MG63 (cell line): ENCODE measurements at regions not wholly inside any gene's neighbourhood (a gene's known extent, or its start where the extent isn't known, plus 50 kb on each side); places are given as distances from the start of the nearest gene placed in this dataset.
A peak's percentile ranks its signal among the peaks of the same experiment; 100 is the strongest.

Experiments used
- DNase-seq: peaks from one replicate; pipeline ENCODE4 v3.0.0-alpha.2; 2020
- H3K27me3 ChIP-seq: fragments of 250-450 bp; sonication (Bioruptor Pico); 2 replicates; pipeline ENCODE4 v1.5.1; 2020; ENCODE audit warnings: mild to moderate bottlenecking, moderate library complexity
- H3K36me3 ChIP-seq: fragments of 250-450 bp; sonication (Bioruptor Pico); 2 replicates; pipeline ENCODE4 v1.5.1; 2020; ENCODE audit warnings: mild to moderate bottlenecking, moderate library complexity
- H3K4me3 ChIP-seq: fragments of 250-450 bp; sonication (Bioruptor Pico); 2 replicates; pipeline ENCODE4 v1.5.1; 2020; ENCODE audit warnings: mild to moderate bottlenecking, moderate library complexity
- H3K9me3 ChIP-seq: fragments of 250-450 bp; sonication (Bioruptor Pico); 2 replicates; pipeline ENCODE4 v1.5.1; 2020; ENCODE audit warnings: mild to moderate bottlenecking, moderate library complexity

GRCh38 chr6:169078399-169079145, 175.1 kb downstream of the THBS2 start:
- Histone ChIP-seq H3K27me3 (no peaks in the 10 kb centered on the region), H3K36me3 (no peaks in the 10 kb centered on the region), H3K4me3 (no peak overlapping the region), H3K9me3 (no peaks in the 10 kb centered on the region; the same call in 1 of the 2 replicates)
- DNase-seq = no peak

- H3K4me3 ChIP-seq = no peak overlapping the region
Observed at GRCh38 chr6:169075915-169076654, 177.6 kb downstream of the THBS2 start.

GRCh38 chr6:169075211-169075914, 178.3 kb downstream of the THBS2 start:
- H3K4me3 ChIP-seq = no peak overlapping the region
- no peaks in the 10 kb centered on the region for H3K9me3 ChIP-seq
- no peaks in the 10 kb centered on the region for H3K27me3 ChIP-seq
- DNase-seq = no peak
- H3K36me3 ChIP-seq = no peaks in the 10 kb centered on the region

More at GRCh38 chr6:169075915-169076654, 177.6 kb downstream of the THBS2 start:
- Histone ChIP-seq H3K9me3 (no peaks in the 10 kb centered on the region), H3K27me3 (no peaks in the 10 kb centered on the region), H3K36me3 (no peaks in the 10 kb centered on the region)
- DNase-seq = no peak

GRCh38 chr6:169074526-169074925, 179.1 kb downstream of the THBS2 start:
- no peaks in the 10 kb centered on the region for H3K27me3 ChIP-seq
- H3K36me3 ChIP-seq = no peaks in the 10 kb centered on the region
- no peaks in the 10 kb centered on the region for H3K9me3 ChIP-seq
- peak; percentile 65 for DNase-seq
- H3K4me3 ChIP-seq = no peak overlapping the region

- no peaks in the 10 kb centered on the region; the same call in 1 of the 2 replicates for H3K36me3 ChIP-seq
- peak; percentile 81 for DNase-seq
- H3K9me3 ChIP-seq = 0 out of 2 replicates have a peak, but pooled peaks cover 3% of the 10 kb centered on the region
- H3K27me3 ChIP-seq = no peaks in the 10 kb centered on the region
- no peak overlapping the region for H3K4me3 ChIP-seq
Observed at GRCh38 chr6:169073311-169073710, 180.3 kb downstream of the THBS2 start.

- Histone ChIP-seq H3K36me3 (no peaks in the 10 kb centered on the region; the same call in 1 of the 2 replicates), H3K4me3 (no peak overlapping the region), H3K9me3 (0 out of 2 replicates have a peak, but pooled peaks cover 7% of the 10 kb centered on the region), H3K27me3 (no peaks in the 10 kb centered on the region)
- no peak for DNase-seq
Observed at GRCh38 chr6:169072127-169073042, 181.3 kb downstream of the THBS2 start.

- no peak overlapping the region for H3K4me3 ChIP-seq
- H3K36me3 ChIP-seq = no peaks in the 10 kb centered on the region; the same call in 1 of the 2 replicates
- no peaks in the 10 kb centered on the region for H3K27me3 ChIP-seq
- H3K9me3 ChIP-seq = 0 out of 2 replicates have a peak, but pooled peaks cover 8% of the 10 kb centered on the region
- DNase-seq = no peak
Observed at GRCh38 chr6:169071394-169071793, 182.3 kb downstream of the THBS2 start.

GRCh38 chr6:169070506-169071176, 183.0 kb downstream of the THBS2 start:
- Histone ChIP-seq H3K36me3 (no peaks in the 10 kb centered on the region; the same call in 1 of the 2 replicates), H3K27me3 (no peaks in the 10 kb centered on the region), H3K4me3 (no peak overlapping the region), H3K9me3 (0 out of 2 replicates have a peak, but pooled peaks cover 10% of the 10 kb centered on the region)
- DNase-seq = peak; percentile 99

- Histone ChIP-seq H3K36me3 (no peaks in the 10 kb centered on the region; the same call in 1 of the 2 replicates), H3K27me3 (no peaks in the 10 kb centered on the region), H3K4me3 (no peak overlapping the region), H3K9me3 (0 out of 2 replicates have a peak, but pooled peaks cover 10% of the 10 kb centered on the region)
- no peak for DNase-seq
Observed at GRCh38 chr6:169069356-169069755, 184.3 kb downstream of the THBS2 start.

GRCh38 chr6:169064194-169064593, 189.5 kb downstream of the THBS2 start:
- Histone ChIP-seq H3K9me3 (peaks cover 24% of the 10 kb centered on the region), H3K27me3 (no peaks in the 10 kb centered on the region), H3K4me3 (no peak overlapping the region), H3K36me3 (no peaks in the 10 kb centered on the region; the same call in 1 of the 2 replicates)
- no peak for DNase-seq

GRCh38 chr6:169062272-169062671, 191.4 kb downstream of the THBS2 start:
- H3K9me3 ChIP-seq = peaks cover 17% of the 10 kb centered on the region
- no peak overlapping the region for H3K4me3 ChIP-seq
- H3K36me3 ChIP-seq = no peaks in the 10 kb centered on the region
- DNase-seq = no peak
- H3K27me3 ChIP-seq = no peaks in the 10 kb centered on the region

- peaks cover 22% of the 10 kb centered on the region for H3K9me3 ChIP-seq
- H3K36me3 ChIP-seq = no peaks in the 10 kb centered on the region
- H3K27me3 ChIP-seq = no peaks in the 10 kb centered on the region
- no peak for DNase-seq
- no peak overlapping the region for H3K4me3 ChIP-seq
Observed at GRCh38 chr6:169058634-169059033, 195.0 kb downstream of the THBS2 start.

- no peak for DNase-seq
- Histone ChIP-seq H3K9me3 (peaks cover 8% of the 10 kb centered on the region), H3K27me3 (no peaks in the 10 kb centered on the region), H3K36me3 (no peaks in the 10 kb centered on the region), H3K4me3 (no peak overlapping the region)
Observed at GRCh38 chr6:169052462-169052861, 201.2 kb downstream of the THBS2 start.

GRCh38 chr6:169051371-169051770, 202.3 kb downstream of the THBS2 start:
- H3K9me3 ChIP-seq = peaks cover 5% of the 10 kb centered on the region
- peak; percentile 36 for DNase-seq
- no peaks in the 10 kb centered on the region for H3K27me3 ChIP-seq
- H3K36me3 ChIP-seq = no peaks in the 10 kb centered on the region
- H3K4me3 ChIP-seq = no peak overlapping the region

GRCh38 chr6:169048865-169049205, 204.8 kb downstream of the THBS2 start:
- Histone ChIP-seq H3K27me3 (no peaks in the 10 kb centered on the region), H3K9me3 (no peaks in the 10 kb centered on the region), H3K36me3 (no peaks in the 10 kb centered on the region), H3K4me3 (no peak overlapping the region)
- no peak for DNase-seq
